ENCODE measurements at regions not wholly inside any gene's neighbourhood (a gene's known extent, or its start where the extent isn't known, plus 50 kb on each side); places are given as distances from the start of the nearest gene placed in this dataset.

DNA sequence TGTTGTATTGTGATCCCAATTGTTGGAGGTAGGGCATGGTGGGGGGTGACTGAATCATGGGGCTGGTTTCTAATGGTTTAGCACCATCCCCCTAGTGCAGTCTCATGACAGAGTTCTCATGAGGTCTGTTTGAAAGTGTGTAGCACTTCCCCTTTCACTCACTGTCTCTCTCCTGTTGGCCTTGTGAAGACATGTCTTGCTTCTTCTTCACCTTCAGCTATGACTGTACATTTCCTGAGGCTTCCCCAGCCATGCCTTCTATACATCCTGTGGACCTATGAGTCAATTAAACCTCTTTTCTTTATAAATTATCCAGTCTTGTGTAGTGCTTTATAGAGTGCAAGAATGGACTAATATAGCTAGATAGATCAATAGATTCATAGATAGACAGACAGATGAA, 230.0 kb downstream of the MAGEE1 start:
- Histone ChIP-seq H3K4ac (ENCODE audit: low read depth, low read length) (no peak overlapping the region), H2BK120ac (ENCODE audit: low read depth, low read length) (no peak overlapping the region), H3K27me3 (ENCODE audit: control insufficient read depth, insufficient read depth, low read length) (no peaks in the 10 kb centered on the region), H3K4me2 (ENCODE audit: low read depth, low read length) (no peak overlapping the region), H4K91ac (ENCODE audit: insufficient read depth, low read depth, low read length) (no peak overlapping the region), H4K5ac (ENCODE audit: low read depth, low read length) (no peak overlapping the region), H4K8ac (ENCODE audit: low read depth in 2 of 2, low read length in 2 of 2) (no peak overlapping the region), H3K18ac (ENCODE audit: low read depth, low read length) (no peak overlapping the region), H3K56ac (ENCODE audit: extremely low read depth, insufficient read depth, low read length) (no peak overlapping the region), H2BK15ac (ENCODE audit: low read depth, low read length) (no peak overlapping the region), H3K36me3 (ENCODE audit: control insufficient read depth, insufficient read depth, low read length) (no peaks in the 10 kb centered on the region), H3K14ac (replicated peaks; ENCODE audit: low read depth, low read length) (no peak overlapping the region), H2AFZ (replicated peaks; ENCODE audit: low read length, poor library complexity) (no peak overlapping the region), H3K9ac (ENCODE audit: low read depth, low read length) (no peak overlapping the region), H4K20me1 (ENCODE audit: insufficient read depth, low read length) (no peaks in the 10 kb centered on the region), H3K4me3 (ENCODE audit: insufficient read depth, low read depth, low read length) (no peak overlapping the region), H3K23ac (ENCODE audit: low read depth, low read length) (no peak overlapping the region), H3K27ac (ENCODE audit: insufficient read depth, low read length) (no peak overlapping the region), H3K79me1 (ENCODE audit: low read depth in 1 of 2, low read length in 2 of 2) (no peaks in the 10 kb centered on the region), H3K9me1 (ENCODE audit: insufficient read depth, low read length) (no peaks in the 10 kb centered on the region), H2AK9ac (replicated peaks; ENCODE audit: low read depth, low read length, poor library complexity) (no peak overlapping the region), H3K4me1 (ENCODE audit: control insufficient read depth, insufficient read depth, low read length) (no peaks in the 10 kb centered on the region), H2BK20ac (ENCODE audit: low read depth, low read length) (no peak overlapping the region), H2AK5ac (ENCODE audit: low read depth, low read length) (no peak overlapping the region), H3K9me3 (ENCODE audit: control insufficient read depth, insufficient read depth, low read length) (no peaks in the 10 kb centered on the region), H2BK5ac (ENCODE audit: low read depth, low read length, poor library complexity, severe bottlenecking) (no peak overlapping the region)
- ChIA-PET CTCF (no interaction called here), POLR2A (ENCODE audit: unreplicated experiment) (no interaction called here)
- intact Hi-C loops (cut with micrococcal nuclease) (no loop called here), dilution Hi-C loops (cut with HindIII; ENCODE audit: low sequenced_read_pairs, unreplicated experiment) (no loop called here), in situ Hi-C loops (cut with MboI; ENCODE audit: low sequenced_read_pairs) (no loop called here)
- ATAC-seq (ENCODE audit: low read depth) (no peak), DNase-seq (no peak)
- TF ChIP-seq SMC3 (IDR thresholded peaks at IDR 0.05; ENCODE audit: low read depth, low read length) (no peak), CEBPB (IDR thresholded peaks at IDR 0.05; ENCODE audit: low read depth, low read length) (no peak), BHLHE40 (IDR thresholded peaks at IDR 0.05; ENCODE audit: low read depth, low read length) (no peak), RAD21 (IDR thresholded peaks at IDR 0.05; ENCODE audit: low read length) (no peak), RCOR1 (IDR thresholded peaks at IDR 0.05; ENCODE audit: insufficient replicate concordance, low read length) (no peak), MAFK (IDR thresholded peaks at IDR 0.05; ENCODE audit: low read depth, low read length) (no peak), CHD1 (IDR thresholded peaks at IDR 0.05; ENCODE audit: low read depth, low read length) (no peak), FOS (IDR thresholded peaks at IDR 0.05; ENCODE audit: low read depth, low read length) (no peak), MAZ (IDR thresholded peaks at IDR 0.05; ENCODE audit: borderline replicate concordance, low read depth, low read length) (no peak), NFE2L2 (IDR thresholded peaks at IDR 0.05; ENCODE audit: low read depth, low read length) (no peak), POLR2A (IDR thresholded peaks at IDR 0.05; ENCODE audit: low read depth, low read length) (no peak), MXI1 (IDR thresholded peaks at IDR 0.05; ENCODE audit: borderline replicate concordance, low read depth, low read length) (no peak), RFX5 (IDR thresholded peaks at IDR 0.05; ENCODE audit: low read depth, low read length) (no peak)
- TF ChIP-seq, protein P1, sequence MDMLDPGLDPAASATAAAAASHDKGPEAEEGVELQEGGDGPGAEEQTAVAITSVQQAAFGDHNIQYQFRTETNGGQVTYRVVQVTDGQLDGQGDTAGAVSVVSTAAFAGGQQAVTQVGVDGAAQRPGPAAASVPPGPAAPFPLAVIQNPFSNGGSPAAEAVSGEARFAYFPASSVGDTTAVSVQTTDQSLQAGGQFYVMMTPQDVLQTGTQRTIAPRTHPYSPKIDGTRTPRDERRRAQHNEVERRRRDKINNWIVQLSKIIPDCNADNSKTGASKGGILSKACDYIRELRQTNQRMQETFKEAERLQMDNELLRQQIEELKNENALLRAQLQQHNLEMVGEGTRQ (IDR thresholded peaks at IDR 0.05; ENCODE audit: low read depth, low read length) = no peak
- TF ChIP-seq, protein P2, sequence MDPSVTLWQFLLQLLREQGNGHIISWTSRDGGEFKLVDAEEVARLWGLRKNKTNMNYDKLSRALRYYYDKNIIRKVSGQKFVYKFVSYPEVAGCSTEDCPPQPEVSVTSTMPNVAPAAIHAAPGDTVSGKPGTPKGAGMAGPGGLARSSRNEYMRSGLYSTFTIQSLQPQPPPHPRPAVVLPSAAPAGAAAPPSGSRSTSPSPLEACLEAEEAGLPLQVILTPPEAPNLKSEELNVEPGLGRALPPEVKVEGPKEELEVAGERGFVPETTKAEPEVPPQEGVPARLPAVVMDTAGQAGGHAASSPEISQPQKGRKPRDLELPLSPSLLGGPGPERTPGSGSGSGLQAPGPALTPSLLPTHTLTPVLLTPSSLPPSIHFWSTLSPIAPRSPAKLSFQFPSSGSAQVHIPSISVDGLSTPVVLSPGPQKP (IDR thresholded peaks at IDR 0.05; ENCODE audit: borderline replicate concordance, low read depth, low read length) = no peak
- TF ChIP-seq, protein P3, sequence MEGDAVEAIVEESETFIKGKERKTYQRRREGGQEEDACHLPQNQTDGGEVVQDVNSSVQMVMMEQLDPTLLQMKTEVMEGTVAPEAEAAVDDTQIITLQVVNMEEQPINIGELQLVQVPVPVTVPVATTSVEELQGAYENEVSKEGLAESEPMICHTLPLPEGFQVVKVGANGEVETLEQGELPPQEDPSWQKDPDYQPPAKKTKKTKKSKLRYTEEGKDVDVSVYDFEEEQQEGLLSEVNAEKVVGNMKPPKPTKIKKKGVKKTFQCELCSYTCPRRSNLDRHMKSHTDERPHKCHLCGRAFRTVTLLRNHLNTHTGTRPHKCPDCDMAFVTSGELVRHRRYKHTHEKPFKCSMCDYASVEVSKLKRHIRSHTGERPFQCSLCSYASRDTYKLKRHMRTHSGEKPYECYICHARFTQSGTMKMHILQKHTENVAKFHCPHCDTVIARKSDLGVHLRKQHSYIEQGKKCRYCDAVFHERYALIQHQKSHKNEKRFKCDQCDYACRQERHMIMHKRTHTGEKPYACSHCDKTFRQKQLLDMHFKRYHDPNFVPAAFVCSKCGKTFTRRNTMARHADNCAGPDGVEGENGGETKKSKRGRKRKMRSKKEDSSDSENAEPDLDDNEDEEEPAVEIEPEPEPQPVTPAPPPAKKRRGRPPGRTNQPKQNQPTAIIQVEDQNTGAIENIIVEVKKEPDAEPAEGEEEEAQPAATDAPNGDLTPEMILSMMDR (conservative IDR thresholded peaks at IDR 0.05; ENCODE audit: low read depth, low read length) = no peak
- no TSS peak for BruUV-seq (replicated peaks)

Data from IMR-90 (cell line).